WI38 (cell line): ENCODE measurements at regions not wholly inside any gene's neighbourhood (a gene's known extent, or its start where the extent isn't known, plus 50 kb on each side); places are given as distances from the start of the nearest gene placed in this dataset.
"Not testable (repeated sequence)": the region's sequence is repeated elsewhere in the genome, so short reads cannot be mapped to it uniquely, and the experiment has no call there.

ENCODE experiments used
- H3K4me3 ChIP-seq: 2 replicates; pipeline ENCODE4 v1.5.1; 2011; ENCODE audit warnings: low read depth, mild to moderate bottlenecking, control low read depth, low read length
- TF ChIP-seq, protein P1 (sequence below): IDR thresholded peaks from 2 replicates; pipeline ENCODE4 v1.5.1; 2012; ENCODE audit warnings: low read depth, mild to moderate bottlenecking, control low read depth, low read length

DNA sequence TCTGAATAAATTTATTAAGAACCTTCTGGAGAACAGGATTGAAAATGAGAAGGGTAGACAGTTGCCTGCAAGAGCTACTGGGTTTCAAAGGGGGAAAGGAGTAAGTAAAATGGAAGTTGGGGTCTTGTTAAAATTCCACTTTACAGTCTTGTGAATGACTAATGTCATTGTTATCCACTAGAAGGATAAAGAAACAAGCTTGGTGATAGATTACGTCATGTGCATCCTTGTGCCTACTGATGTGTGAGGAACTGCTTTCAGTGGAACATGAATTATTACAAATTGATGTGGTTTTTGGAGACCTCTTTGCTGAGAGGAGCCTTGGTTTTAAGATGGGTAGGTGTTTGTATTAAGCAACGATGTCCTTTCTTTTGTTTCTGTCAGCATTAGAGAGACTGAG is 272.5 kb upstream of the PRICKLE1 start:
- TF ChIP-seq, protein P1, sequence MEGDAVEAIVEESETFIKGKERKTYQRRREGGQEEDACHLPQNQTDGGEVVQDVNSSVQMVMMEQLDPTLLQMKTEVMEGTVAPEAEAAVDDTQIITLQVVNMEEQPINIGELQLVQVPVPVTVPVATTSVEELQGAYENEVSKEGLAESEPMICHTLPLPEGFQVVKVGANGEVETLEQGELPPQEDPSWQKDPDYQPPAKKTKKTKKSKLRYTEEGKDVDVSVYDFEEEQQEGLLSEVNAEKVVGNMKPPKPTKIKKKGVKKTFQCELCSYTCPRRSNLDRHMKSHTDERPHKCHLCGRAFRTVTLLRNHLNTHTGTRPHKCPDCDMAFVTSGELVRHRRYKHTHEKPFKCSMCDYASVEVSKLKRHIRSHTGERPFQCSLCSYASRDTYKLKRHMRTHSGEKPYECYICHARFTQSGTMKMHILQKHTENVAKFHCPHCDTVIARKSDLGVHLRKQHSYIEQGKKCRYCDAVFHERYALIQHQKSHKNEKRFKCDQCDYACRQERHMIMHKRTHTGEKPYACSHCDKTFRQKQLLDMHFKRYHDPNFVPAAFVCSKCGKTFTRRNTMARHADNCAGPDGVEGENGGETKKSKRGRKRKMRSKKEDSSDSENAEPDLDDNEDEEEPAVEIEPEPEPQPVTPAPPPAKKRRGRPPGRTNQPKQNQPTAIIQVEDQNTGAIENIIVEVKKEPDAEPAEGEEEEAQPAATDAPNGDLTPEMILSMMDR = no peak
- no peak overlapping the region for H3K4me3 ChIP-seq

DNA sequence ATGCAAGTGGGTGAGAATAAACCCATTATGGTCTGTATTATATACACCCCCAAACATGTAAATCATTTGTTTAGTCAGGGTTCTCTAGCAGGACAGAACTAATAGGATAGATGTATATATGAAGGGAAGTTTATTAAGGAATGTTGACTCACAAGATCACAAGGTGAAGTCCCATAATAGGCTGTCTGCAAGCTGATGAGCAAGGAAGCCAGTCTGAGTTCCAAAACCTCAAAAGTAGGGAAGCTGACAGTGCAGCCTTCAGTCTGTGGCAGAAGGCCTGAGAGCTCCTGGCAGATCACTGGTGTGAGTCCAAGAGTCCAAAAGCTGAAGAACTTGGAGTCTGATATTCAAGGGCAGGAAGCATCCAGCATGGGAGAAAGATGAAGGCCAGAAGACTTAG is 270.8 kb upstream of the PRICKLE1 start:
- not testable (repeated sequence) for H3K4me3 ChIP-seq

GRCh38 chr12:42859612-42860011 is 270.1 kb upstream of the PRICKLE1 start:
- no peak overlapping the region for H3K4me3 ChIP-seq
- TF ChIP-seq, protein P1 = no peak

GRCh38 chr12:42857106-42857505 is 267.6 kb upstream of the PRICKLE1 start:
- H3K4me3 ChIP-seq = no peak overlapping the region
- TF ChIP-seq, protein P1 = no peak

GRCh38 chr12:42855362-42855950 is 265.9 kb upstream of the PRICKLE1 start:
- no peak overlapping the region for H3K4me3 ChIP-seq
- TF ChIP-seq, protein P1 = no peak

- TF ChIP-seq, protein P1 = no peak
- H3K4me3 ChIP-seq = no peak overlapping the region
Observed at GRCh38 chr12:42854826-42855225, 265.3 kb upstream of the PRICKLE1 start.

GRCh38 chr12:42854208-42854607 is 264.7 kb upstream of the PRICKLE1 start:
- TF ChIP-seq, protein P1 = no peak
- no peak overlapping the region for H3K4me3 ChIP-seq
